GM23338 (cell line): ENCODE measurements at regions not wholly inside any gene's neighbourhood (a gene's known extent, or its start where the extent isn't known, plus 50 kb on each side); places are given as distances from the start of the nearest gene placed in this dataset.
"Not testable (repeated sequence)": the region's sequence is repeated elsewhere in the genome, so short reads cannot be mapped to it uniquely, and the experiment has no call there.

Experiments
- EZH2 ChIP-seq: fragments of 200-600 bp; sonication (generic); IDR thresholded peaks from one replicate; pipeline ENCODE4 v1.8.0; 2017; ENCODE audit warnings: antibody characterized with exemption, mild to moderate bottlenecking, low read depth; ENCODE audit not compliant: unreplicated experiment
- EZH2phosphoT487 ChIP-seq: fragments of 200-600 bp; sonication (generic); IDR thresholded peaks from one replicate; pipeline ENCODE4 v1.8.1; 2018; ENCODE audit warnings: antibody characterized with exemption; ENCODE audit not compliant: unreplicated experiment
- JUNB ChIP-seq: IDR thresholded peaks from one replicate; pipeline ENCODE4 v1.6.1; 2016; ENCODE audit warnings: antibody characterized with exemption; ENCODE audit not compliant: unreplicated experiment
- POLR2AphosphoS5 ChIP-seq: IDR thresholded peaks from 2 replicates; pipeline ENCODE4 v1.6.1; 2016; ENCODE audit warnings: antibody characterized with exemption, low read depth
- ZNF331 ChIP-seq: fragments of 250-450 bp; sonication (Bioruptor Pico); IDR thresholded peaks from 2 replicates; pipeline ENCODE4 v1.5.0; 2020; ENCODE audit warnings: low read depth, mild to moderate bottlenecking, moderate library complexity
- TF ChIP-seq, protein P1 (sequence below), 2 experiments: fragments of 200-600 bp in 1 of 2; sonication (generic) in 1 of 2; conservative IDR thresholded peaks; 2 replicates each; pipeline versions ENCODE4 v1.5.1 to v1.6.1; 2016 to 2017; ENCODE audit warnings: antibody characterized with exemption in 2 of 2, low read depth in 2 of 2, mild to moderate bottlenecking in 2 of 2, moderate library complexity in 1 of 2
- TF ChIP-seq, protein P2 (sequence below): IDR thresholded peaks from one replicate; pipeline ENCODE4 v1.6.1; 2018; ENCODE audit warnings: antibody characterized with exemption; ENCODE audit not compliant: unreplicated experiment
- TF ChIP-seq, protein P3 (sequence below): IDR thresholded peaks from 2 replicates; pipeline ENCODE4 v1.6.1; 2016; ENCODE audit warnings: antibody characterized with exemption

DNA sequence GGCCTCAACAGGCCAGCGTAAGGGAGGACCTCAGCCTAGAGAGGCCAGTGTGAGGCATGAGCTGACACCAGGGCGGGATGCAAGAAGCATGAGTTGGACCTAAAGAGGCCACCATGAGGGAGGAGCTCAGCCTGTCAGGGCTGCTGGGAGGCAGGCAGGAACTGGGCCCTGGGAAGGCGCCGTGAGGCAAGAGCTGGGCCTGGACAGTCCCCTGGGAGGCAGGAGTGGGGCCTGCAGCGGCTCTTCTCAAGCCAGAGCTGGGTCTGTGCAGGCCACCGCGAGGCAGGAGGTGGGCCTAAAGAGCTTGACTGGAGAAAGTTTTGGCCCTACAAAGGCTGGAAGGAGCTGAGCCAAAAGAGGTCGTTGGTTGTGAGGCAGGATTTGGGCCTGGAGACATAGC is 328.9 kb downstream of the ZNF479 start:
- TF ChIP-seq, protein P1, sequence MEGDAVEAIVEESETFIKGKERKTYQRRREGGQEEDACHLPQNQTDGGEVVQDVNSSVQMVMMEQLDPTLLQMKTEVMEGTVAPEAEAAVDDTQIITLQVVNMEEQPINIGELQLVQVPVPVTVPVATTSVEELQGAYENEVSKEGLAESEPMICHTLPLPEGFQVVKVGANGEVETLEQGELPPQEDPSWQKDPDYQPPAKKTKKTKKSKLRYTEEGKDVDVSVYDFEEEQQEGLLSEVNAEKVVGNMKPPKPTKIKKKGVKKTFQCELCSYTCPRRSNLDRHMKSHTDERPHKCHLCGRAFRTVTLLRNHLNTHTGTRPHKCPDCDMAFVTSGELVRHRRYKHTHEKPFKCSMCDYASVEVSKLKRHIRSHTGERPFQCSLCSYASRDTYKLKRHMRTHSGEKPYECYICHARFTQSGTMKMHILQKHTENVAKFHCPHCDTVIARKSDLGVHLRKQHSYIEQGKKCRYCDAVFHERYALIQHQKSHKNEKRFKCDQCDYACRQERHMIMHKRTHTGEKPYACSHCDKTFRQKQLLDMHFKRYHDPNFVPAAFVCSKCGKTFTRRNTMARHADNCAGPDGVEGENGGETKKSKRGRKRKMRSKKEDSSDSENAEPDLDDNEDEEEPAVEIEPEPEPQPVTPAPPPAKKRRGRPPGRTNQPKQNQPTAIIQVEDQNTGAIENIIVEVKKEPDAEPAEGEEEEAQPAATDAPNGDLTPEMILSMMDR (conservative IDR thresholded peaks at IDR 0.05; ENCODE audit: low read depth in 2 of 2) = not testable (repeated sequence)
- TF ChIP-seq EZH2, JUNB, ZNF331, POLR2AphosphoS5, EZH2phosphoT487: not testable (repeated sequence)
- TF ChIP-seq, protein P2, sequence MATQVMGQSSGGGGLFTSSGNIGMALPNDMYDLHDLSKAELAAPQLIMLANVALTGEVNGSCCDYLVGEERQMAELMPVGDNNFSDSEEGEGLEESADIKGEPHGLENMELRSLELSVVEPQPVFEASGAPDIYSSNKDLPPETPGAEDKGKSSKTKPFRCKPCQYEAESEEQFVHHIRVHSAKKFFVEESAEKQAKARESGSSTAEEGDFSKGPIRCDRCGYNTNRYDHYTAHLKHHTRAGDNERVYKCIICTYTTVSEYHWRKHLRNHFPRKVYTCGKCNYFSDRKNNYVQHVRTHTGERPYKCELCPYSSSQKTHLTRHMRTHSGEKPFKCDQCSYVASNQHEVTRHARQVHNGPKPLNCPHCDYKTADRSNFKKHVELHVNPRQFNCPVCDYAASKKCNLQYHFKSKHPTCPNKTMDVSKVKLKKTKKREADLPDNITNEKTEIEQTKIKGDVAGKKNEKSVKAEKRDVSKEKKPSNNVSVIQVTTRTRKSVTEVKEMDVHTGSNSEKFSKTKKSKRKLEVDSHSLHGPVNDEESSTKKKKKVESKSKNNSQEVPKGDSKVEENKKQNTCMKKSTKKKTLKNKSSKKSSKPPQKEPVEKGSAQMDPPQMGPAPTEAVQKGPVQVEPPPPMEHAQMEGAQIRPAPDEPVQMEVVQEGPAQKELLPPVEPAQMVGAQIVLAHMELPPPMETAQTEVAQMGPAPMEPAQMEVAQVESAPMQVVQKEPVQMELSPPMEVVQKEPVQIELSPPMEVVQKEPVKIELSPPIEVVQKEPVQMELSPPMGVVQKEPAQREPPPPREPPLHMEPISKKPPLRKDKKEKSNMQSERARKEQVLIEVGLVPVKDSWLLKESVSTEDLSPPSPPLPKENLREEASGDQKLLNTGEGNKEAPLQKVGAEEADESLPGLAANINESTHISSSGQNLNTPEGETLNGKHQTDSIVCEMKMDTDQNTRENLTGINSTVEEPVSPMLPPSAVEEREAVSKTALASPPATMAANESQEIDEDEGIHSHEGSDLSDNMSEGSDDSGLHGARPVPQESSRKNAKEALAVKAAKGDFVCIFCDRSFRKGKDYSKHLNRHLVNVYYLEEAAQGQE = not testable (repeated sequence)
- TF ChIP-seq, protein P3, sequence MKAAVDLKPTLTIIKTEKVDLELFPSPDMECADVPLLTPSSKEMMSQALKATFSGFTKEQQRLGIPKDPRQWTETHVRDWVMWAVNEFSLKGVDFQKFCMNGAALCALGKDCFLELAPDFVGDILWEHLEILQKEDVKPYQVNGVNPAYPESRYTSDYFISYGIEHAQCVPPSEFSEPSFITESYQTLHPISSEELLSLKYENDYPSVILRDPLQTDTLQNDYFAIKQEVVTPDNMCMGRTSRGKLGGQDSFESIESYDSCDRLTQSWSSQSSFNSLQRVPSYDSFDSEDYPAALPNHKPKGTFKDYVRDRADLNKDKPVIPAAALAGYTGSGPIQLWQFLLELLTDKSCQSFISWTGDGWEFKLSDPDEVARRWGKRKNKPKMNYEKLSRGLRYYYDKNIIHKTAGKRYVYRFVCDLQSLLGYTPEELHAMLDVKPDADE = not testable (repeated sequence)
